Epithelial cell of esophagus (primary cell): ENCODE measurements at regions not wholly inside any gene's neighbourhood (a gene's known extent, or its start where the extent isn't known, plus 50 kb on each side); places are given as distances from the start of the nearest gene placed in this dataset.

Source experiments
- DNase-seq: peaks from one replicate; pipeline ENCODE4 v3.0.0; 2010; ENCODE audit warnings: low read depth
- H3K4me3 ChIP-seq: 2 replicates; pipeline ENCODE4 v1.5.1; 2011; ENCODE audit warnings: mild to moderate bottlenecking, low read length, control low read depth
- TF ChIP-seq, protein P1 (sequence below): IDR thresholded peaks from 2 replicates; pipeline ENCODE4 v1.5.1; 2011; ENCODE audit warnings: low read depth, mild to moderate bottlenecking, low read length, control low read depth, inconsistent platforms; ENCODE audit not compliant: insufficient read depth; ENCODE audit errors: missing control alignments

DNA sequence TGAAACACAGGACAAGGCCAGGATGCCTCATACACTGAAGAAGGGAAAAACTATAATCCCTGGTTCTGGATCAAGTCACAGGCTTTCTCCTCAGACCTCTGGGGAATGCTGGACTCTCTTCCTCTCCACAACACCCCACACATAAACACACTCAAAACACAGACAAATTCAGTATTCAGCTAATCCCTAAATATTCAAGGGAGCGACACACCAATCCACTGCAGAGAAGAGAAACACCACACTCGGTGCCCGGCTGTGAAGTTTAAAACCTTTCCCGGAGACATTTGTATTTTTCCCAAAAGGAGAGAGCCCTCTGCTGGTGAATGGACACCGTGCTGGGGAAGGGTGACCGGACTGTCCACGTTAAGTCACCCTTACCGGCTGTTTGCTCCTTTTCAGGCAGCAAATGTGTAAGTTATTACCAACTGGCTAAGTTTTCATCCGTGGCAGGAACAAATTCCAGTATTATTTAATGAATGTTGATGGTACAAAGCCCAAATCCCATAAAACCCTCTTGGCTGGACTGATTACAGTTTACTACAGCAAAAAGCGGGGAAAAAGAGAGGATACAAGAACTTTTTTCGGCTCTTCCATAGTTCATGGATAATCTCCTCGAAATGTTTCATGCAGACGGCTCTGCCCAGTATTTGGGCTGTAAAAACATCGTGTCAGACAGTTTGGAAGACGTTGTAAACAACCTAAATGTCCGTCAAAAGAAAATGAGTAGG, 130.9 kb upstream of the SLC30A5 start:
- TF ChIP-seq, protein P1, sequence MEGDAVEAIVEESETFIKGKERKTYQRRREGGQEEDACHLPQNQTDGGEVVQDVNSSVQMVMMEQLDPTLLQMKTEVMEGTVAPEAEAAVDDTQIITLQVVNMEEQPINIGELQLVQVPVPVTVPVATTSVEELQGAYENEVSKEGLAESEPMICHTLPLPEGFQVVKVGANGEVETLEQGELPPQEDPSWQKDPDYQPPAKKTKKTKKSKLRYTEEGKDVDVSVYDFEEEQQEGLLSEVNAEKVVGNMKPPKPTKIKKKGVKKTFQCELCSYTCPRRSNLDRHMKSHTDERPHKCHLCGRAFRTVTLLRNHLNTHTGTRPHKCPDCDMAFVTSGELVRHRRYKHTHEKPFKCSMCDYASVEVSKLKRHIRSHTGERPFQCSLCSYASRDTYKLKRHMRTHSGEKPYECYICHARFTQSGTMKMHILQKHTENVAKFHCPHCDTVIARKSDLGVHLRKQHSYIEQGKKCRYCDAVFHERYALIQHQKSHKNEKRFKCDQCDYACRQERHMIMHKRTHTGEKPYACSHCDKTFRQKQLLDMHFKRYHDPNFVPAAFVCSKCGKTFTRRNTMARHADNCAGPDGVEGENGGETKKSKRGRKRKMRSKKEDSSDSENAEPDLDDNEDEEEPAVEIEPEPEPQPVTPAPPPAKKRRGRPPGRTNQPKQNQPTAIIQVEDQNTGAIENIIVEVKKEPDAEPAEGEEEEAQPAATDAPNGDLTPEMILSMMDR: peak; percentile 91
- H3K4me3 ChIP-seq: no peak overlapping the region
- DNase-seq: peak; percentile 59

DNA sequence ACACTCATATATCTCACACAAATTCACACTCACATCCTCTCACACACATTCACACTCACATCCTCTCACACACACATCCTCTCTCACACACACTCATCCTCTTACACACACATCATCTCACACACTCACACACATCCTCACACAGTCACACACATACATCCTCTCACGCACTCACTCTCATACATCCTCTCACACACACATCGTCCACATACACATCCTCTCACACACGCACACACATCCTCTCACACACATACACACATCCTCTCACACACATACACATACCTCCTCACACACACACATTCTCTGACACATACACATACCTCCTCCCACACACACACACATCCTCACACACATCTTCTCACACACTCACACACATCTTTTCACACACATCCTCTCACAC, 129.1 kb upstream of the SLC30A5 start:
- no peak for DNase-seq
- TF ChIP-seq, protein P1: no peak
- H3K4me3 ChIP-seq: no peak overlapping the region

DNA sequence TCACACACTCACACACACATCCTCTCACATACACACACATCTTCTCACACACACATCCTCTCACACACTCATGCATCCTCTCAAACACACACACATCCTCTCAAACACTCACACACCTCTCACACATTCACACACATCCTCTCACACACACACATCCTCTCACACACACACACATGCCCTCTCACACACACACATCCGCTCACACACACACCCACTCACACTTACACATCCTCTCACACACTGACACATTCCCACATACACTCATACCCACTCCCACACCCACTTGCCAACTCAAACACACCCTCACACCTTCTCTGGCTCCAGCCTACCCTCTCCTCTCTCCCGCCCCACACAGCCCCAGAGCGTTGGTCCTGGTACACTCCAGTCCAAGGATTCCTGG, 127.9 kb upstream of the SLC30A5 start:
- H3K4me3 ChIP-seq: no peak overlapping the region
- TF ChIP-seq, protein P1: no peak
- no peak for DNase-seq

DNA sequence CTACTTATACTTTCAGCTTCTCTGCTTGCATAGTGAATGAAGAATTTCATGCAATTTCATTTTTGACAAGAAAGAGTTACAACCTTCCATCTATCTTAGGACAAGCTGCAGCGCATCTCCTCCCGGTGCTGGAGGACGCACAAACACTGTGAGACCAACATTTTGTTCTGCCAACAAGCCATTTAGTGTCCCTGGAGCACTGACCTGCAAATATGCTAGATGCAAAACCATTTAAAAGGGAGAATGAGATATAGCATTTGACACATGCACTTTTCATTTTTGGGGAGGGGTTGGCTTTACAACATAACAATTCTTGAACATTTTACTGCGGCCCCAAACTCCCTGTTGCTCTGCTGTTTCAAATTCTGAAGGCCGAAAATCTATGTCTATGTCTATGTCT, 127.2 kb upstream of the SLC30A5 start:
- H3K4me3 ChIP-seq: no peak overlapping the region
- no peak for DNase-seq
- TF ChIP-seq, protein P1: no peak

DNA sequence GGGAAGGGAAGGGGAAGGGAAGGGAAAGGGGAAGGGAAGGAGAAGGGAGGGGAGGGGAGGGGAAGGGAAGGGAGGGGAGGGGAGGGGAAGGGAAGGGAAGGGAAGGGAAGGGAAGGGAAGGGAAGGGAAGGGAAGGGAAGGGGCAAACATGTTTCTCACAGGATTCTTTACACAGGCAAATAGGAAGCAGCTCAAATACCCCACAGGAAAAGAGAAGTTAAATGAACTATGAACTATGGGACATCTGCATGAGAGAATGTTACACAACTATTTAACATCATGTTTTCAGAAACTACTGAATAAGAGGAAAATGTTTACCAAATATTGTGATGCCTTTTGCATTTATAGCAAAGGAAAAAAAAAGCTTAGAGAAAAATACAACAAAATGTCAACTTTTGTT, 125.4 kb upstream of the SLC30A5 start:
- H3K4me3 ChIP-seq: no peak overlapping the region
- DNase-seq: no peak
- TF ChIP-seq, protein P1: no peak

DNA sequence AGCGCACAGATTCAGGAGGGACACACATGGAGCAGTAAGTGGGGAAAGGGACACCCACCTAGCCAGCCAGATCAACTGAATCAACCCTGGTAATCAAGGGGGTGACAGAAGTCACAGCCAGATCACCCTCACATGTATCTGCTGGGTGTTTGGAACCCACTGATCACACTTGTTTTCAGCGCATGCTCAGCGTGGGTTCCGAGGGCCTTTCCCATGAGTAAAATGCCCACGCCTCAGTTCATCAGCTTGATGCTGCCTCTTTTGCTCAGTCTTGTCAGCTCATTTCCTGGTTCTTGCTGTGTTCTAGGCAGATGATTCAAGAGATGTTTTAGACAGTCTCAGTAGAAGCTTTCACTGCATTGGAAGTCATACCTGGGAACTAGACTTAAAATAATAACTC, 123.2 kb upstream of the SLC30A5 start:
- TF ChIP-seq, protein P1: no peak
- H3K4me3 ChIP-seq: no peak overlapping the region
- DNase-seq: no peak

DNA sequence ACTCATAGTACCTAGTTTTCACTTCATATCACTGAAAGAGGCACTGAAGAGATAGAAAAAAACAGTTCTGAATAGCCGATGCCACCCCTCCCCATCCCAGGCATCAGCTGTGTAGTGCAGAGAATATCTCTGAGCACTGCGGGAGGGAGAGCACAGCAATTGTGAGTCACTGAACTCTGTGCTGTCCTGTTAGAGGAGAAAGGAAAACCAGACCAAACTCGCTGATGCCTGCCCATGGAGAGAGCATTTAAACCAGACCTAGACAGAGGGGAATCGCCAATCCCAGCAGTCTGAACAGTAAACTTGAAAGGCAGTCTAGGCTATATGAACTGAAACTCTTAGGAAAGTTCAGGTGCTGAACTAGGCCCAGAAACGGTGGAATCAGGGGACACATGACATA, 120.1 kb upstream of the SLC30A5 start:
- TF ChIP-seq, protein P1: no peak
- no peak overlapping the region for H3K4me3 ChIP-seq
- peak; percentile 54 for DNase-seq
